Left lung (tissue), 4 donors: ENCODE measurements at regions not wholly inside any gene's neighbourhood (a gene's known extent, or its start where the extent isn't known, plus 50 kb on each side); places are given as distances from the start of the nearest gene placed in this dataset.

ENCODE experiments used
- ATAC-seq: fragments of 200-7000 bp; cut with Tn5 transposase; one replicate; pipeline ENCODE4 v1.9.1; 2020; ENCODE audit warnings: moderate library complexity
- DNase-seq, 4 donors: peaks; one replicate each; pipeline ENCODE4 v3.0.0-alpha.2; 2013 to 2020
- H3K27ac ChIP-seq, 2 donors: fragments of 200-600 bp; sonication (generic) in 1 of 2; one replicate each; pipeline versions ENCODE4 v1.5.0 to v1.8.0; 2020 to 2021
- H3K27me3 ChIP-seq, 2 donors: fragments of 200-600 bp; sonication (generic) in 1 of 2; one replicate each; pipeline versions ENCODE4 v1.5.0 to v1.8.0; 2020 to 2021
- H3K36me3 ChIP-seq, 2 donors: fragments of 200-600 bp; sonication (generic) in 1 of 2; one replicate each; pipeline versions ENCODE4 v1.5.0 to v1.8.0; 2020 to 2021
- H3K4me1 ChIP-seq, 2 donors: fragments of 200-600 bp; one replicate each; pipeline ENCODE4 v1.8.0; 2021
- H3K4me3 ChIP-seq, 2 donors: fragments of 200-600 bp; sonication (generic) in 1 of 2; one replicate each; pipeline versions ENCODE4 v1.5.0 to v1.8.0; 2020 to 2021; ENCODE audit warnings: mild to moderate bottlenecking in 1 of 2
- H3K9me3 ChIP-seq, 2 donors: fragments of 200-600 bp; sonication (generic) in 1 of 2; one replicate each; pipeline versions ENCODE4 v1.5.0 to v1.8.0; 2020 to 2021
- intact Hi-C, 2 donors: fragments of 100-400 bp; cut with DNase I; formaldehyde crosslinking; loops; one replicate each; pipeline versions ENCODE4 v1.11.2 to v1.14.2; 2022
- TF ChIP-seq, protein P1 (sequence below), 2 donors: fragments of 200-600 bp; sonication (generic) in 1 of 2; IDR thresholded peaks; one replicate each; pipeline versions ENCODE4 v1.5.0 to v1.8.0; 2021; ENCODE audit warnings: antibody characterized with exemption in 2 of 2
- donor health status: DM: no; HTN: yes; CAD: no.
- donor health status: DM: no; HTN: no; CAD: no.

DNA sequence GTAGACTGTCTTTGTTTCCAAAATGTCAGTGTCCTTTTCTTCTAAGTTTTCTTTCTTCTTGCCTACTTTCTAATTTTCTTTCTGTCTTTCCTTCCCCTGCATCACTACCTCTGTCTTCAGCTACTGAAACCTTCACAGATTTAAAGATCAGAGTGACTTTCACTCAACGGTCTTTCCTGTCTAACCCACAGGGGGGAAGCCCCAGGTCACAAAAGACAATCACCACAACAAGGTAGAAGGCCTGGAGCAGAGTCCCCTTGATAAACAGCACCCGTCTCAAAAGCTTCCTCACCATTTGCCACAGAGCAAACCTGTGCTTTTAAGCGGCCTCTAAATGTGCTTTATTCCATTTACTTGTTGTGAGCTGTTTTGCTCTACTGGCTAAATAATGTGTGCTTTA is 665.4 kb downstream of the BCL11A start:
- H3K4me1 ChIP-seq, result no peaks in the 10 kb centered on the region
- intact Hi-C loops, result no loop called here
- DNase-seq (no peak), ATAC-seq (no peak)
- TF ChIP-seq, protein P1, sequence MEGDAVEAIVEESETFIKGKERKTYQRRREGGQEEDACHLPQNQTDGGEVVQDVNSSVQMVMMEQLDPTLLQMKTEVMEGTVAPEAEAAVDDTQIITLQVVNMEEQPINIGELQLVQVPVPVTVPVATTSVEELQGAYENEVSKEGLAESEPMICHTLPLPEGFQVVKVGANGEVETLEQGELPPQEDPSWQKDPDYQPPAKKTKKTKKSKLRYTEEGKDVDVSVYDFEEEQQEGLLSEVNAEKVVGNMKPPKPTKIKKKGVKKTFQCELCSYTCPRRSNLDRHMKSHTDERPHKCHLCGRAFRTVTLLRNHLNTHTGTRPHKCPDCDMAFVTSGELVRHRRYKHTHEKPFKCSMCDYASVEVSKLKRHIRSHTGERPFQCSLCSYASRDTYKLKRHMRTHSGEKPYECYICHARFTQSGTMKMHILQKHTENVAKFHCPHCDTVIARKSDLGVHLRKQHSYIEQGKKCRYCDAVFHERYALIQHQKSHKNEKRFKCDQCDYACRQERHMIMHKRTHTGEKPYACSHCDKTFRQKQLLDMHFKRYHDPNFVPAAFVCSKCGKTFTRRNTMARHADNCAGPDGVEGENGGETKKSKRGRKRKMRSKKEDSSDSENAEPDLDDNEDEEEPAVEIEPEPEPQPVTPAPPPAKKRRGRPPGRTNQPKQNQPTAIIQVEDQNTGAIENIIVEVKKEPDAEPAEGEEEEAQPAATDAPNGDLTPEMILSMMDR (IDR thresholded peaks at IDR 0.05), result no peak
- H3K36me3 ChIP-seq, result no peaks in the 10 kb centered on the region
- no peak overlapping the region for H3K4me3 ChIP-seq
- no peaks in the 10 kb centered on the region for H3K27me3 ChIP-seq
- H3K9me3 ChIP-seq, result no peaks in the 10 kb centered on the region
- no peak overlapping the region for H3K27ac ChIP-seq

DNA sequence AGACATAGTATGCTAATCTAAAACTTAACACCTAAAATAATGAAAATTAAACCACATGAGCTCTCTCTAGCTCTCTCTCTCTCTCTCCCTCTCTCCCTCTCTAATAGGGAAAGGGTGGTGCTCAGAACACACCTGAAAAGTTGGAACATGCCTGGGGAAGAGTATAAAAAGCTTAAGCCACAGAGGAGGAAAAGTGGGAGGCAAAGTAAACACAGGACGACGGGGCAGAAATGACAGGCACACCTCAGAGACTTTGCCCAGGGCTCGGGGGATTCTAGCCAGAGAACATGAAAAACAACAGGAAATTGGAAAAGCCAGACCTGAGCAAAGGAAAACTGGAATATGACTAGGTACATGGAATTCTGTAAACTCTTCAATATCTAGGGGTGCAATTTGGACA is 666.1 kb downstream of the BCL11A start:
- H3K4me3 ChIP-seq, result no peak overlapping the region
- no peak for DNase-seq
- no peaks in the 10 kb centered on the region for H3K27me3 ChIP-seq
- ATAC-seq, result no peak
- H3K9me3 ChIP-seq, result no peaks in the 10 kb centered on the region
- TF ChIP-seq, protein P1 (IDR thresholded peaks at IDR 0.05), result no peak
- no peaks in the 10 kb centered on the region for H3K36me3 ChIP-seq
- intact Hi-C loops, result no loop called here
- no peak overlapping the region for H3K27ac ChIP-seq
- no peaks in the 10 kb centered on the region for H3K4me1 ChIP-seq

DNA sequence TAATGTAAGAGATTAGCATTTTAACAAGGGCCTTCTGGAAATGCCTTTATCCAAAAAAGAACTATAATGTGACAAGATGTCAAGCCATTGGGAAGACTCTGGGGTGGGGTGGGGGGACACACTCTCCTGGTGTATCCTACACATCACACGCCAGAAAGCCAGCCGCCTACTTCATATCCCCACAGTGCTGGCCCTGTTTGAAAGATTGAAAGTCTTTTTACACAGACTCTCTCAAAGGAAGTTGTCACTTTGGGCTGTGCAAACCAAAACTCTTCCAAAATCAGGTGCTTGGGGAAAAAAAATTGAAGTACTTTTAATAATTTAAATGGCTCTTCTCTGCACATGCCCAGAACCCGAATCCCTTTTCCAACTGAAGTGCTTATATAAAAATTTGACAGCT is 666.7 kb downstream of the BCL11A start:
- no peak overlapping the region for H3K4me3 ChIP-seq
- no peaks in the 10 kb centered on the region for H3K4me1 ChIP-seq
- ATAC-seq (no peak), DNase-seq (no peak)
- no peaks in the 10 kb centered on the region for H3K9me3 ChIP-seq
- intact Hi-C loops, result no loop called here
- TF ChIP-seq, protein P1 (IDR thresholded peaks at IDR 0.05), result no peak
- no peak overlapping the region for H3K27ac ChIP-seq
- no peaks in the 10 kb centered on the region for H3K27me3 ChIP-seq
- H3K36me3 ChIP-seq, result no peaks in the 10 kb centered on the region

DNA sequence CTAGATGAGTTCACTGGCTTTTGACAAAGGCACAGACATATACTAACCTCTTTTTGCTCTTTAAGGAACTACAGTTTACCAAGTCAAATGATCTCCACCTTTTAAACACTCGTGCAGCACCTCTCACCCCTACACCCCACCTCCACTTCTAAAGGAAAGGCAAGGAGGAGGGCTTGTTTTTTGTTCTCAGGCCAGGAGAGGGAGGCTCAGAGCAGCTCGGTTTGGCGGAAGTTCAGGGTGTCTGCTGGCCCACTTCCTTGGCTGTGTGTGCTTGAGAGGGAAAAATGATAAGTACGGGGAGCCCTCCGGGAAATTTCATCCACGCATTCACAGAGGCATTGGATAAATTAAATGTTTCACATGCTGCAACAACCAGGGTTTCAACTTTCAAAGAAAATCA is 667.9 kb downstream of the BCL11A start:
- intact Hi-C loops, result no loop called here
- H3K9me3 ChIP-seq, result no peaks in the 10 kb centered on the region
- TF ChIP-seq, protein P1 (IDR thresholded peaks at IDR 0.05), result no peak
- H3K27me3 ChIP-seq, result no peaks in the 10 kb centered on the region
- H3K4me3 ChIP-seq, result no peak overlapping the region
- ATAC-seq (peak; percentile 46), DNase-seq (peak in 1 of 4 donors; percentile 41)
- H3K27ac ChIP-seq, result no peak overlapping the region
- no peaks in the 10 kb centered on the region for H3K36me3 ChIP-seq
- no peaks in the 10 kb centered on the region for H3K4me1 ChIP-seq

DNA sequence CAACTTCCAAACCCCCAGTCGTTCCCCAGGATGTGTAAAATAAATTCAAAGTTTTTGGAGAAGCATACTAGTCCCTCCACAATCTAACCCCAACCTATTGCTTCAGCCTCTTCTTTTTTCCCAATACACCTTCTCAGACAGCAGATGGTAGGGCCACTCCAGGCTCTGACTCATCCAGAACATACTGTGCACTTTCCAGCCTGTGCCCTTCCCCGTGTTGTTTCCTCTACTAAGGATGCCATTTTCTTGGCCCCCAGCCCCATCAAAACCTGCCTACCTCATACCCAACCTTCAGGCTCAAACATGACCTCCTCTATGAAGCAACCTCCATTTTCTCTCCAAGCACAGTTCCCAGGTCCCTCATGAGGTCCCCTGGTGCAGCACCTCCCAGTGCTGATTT is 669.3 kb downstream of the BCL11A start:
- intact Hi-C loops, result no loop called here
- Histone ChIP-seq H3K27me3 (no peaks in the 10 kb centered on the region), H3K9me3 (no peaks in the 10 kb centered on the region), H3K27ac (no peak overlapping the region), H3K4me3 (no peak overlapping the region), H3K4me1 (no peaks in the 10 kb centered on the region), H3K36me3 (no peaks in the 10 kb centered on the region)
- DNase-seq (no peak), ATAC-seq (no peak)
- TF ChIP-seq, protein P1 (IDR thresholded peaks at IDR 0.05), result no peak
